ENCODE measurements at regions not wholly inside any gene's neighbourhood (a gene's known extent, or its start where the extent isn't known, plus 50 kb on each side); places are given as distances from the start of the nearest gene placed in this dataset.

DNA sequence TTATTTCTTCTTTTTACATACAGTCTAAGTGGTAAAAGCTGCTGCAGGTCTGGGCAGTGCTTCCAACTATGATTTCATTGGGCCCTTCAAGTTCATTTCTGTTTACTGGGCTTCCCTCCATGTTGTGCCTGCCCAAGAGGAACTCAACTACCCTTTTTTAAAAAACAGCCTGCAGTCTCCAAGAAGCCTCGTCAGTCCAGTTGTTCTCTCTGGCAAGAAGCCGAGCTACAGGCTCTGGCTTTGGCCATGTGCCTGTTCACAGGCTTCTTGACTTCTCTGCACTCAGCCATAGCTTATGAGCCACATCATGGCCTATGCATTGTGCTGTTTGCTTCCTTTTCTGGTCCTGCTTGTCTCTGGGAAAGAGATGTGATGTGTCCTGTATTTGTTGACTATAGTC lies 119.7 kb upstream of the PJA2 start:
- peak; percentile 7 for DNase-seq

DNA sequence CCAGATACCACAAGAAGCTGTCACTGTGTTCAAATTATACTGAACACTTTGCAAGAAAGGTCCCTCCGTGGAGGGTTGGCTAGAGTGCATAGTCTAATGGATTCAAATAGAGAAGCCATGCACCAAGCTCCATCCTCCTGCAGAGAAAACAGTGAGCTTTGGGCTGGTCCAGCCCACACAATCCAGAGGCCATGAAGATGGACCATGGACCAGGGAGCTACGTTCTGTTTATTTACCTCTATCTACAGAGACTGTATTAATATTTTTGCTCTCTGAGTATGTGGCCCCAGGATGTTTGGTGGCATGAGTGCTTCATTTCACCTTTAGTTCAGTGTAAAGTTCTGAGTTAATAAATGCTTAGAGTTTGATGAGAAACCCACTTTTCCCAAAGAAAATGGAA lies 114.8 kb upstream of the PJA2 start:
- no peak for DNase-seq

DNA sequence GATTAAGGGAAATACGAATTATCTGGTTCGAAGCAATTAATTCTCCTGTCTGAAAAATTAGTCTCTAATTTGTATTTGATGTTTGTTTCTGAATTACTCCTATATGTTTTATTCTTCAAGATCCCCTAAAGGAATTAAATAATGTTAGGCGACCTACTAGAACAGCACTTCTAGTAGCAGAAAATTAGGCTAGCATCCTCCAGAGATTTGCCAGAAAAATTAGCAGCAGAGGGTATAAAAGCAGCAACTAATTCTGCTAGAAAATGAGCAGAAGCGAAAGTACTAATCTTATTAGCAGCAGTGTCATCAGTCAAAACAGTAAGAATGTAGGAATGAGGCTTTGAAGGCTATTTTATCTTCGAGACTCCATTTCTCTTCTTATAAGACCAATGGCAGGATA lies 114.3 kb upstream of the PJA2 start:
- no peak for DNase-seq

DNA sequence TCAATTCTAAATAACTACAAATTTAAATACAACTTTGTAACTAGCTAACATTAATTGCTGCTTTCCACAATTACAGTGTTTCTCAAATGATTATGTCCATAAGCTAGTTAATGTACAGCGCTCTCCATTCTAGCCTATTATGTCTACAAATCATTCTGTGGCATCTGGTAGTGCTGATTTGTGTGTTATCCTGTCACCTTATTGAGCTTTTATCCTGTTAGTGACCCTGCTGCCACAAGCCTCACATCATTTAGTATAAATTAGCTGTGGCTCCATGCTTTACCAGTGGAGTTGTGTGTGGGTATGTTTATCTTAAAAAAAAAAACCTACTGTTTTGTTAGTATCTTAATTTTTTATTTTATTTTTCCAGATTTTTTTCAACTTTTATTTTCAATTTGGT lies 112.6 kb upstream of the PJA2 start:
- no peak for DNase-seq

DNA sequence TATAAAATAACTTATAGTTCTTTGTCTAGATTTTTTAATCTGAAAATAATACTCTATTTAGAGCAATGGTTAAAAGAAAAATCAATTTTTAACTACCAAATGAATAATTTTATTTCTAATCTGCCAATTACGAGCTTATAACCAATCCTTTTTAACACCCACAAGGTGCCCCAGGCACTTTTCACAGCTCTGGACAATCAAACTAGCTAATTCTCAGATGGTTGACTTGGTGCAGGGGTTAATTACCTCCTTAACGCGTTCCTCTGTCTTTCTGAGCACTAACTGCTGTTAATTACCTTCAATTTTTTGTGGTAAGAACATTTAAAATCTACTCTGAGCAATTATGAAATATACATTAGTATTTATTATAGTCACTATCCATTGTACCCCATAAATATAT lies 109.6 kb upstream of the PJA2 start:
- no peak for DNase-seq

DNA sequence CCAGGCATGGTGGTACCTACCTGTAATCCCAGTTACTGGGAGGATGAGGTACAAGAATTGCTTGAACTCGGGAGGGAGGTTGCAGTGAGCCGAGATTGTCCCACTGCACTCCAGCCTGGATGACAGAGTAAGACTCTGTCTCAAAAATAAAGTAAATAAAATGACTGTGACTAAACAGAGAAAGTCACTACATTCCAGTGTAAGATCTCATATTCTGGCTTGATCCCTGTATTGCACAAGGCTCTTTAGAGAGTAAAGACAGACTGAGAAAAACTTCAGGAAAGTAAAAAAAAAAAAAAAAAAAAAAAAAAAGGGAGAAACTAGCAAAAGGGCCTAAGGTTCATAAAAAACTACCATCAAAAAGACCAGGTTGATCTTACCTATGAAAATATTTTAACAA lies 106.6 kb upstream of the PJA2 start:
- DNase-seq = no peak

DNA sequence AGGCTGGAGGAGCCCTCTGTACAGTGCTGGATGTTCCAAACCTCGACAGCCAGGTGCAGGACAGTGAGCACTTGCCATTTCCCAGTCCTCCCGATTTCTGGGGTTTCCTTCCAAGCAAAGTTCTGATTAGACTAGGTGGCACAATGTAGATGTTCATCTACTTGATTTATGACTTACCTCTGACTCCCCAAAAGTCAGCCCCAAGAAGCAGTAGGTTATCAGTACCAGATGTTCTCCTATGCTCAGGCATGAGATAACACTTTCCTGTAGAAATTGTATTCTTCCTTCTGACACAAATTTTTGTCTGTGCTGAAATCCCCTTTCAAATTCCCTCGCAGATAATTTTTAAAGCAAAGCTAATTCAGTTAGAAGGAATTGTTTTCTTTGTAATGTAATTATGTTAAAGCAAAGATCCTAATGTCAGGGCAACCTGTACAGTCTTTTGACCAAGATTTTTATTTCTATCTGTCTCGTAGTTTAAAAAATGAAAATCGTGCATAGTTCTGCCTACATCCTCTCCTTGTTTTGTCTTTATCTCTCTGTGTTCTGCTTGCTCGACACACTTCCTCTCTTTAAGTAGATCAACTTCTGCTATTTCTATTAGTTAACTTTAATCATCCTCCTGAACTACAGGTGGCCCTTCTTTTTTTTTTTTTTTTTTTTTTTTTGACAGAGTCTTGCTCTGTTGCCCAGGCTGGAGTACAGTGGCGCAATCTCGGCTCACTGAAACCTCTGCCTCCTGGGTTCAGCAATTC lies 102.4 kb upstream of the PJA2 start:
- DNase-seq = peak; percentile 10

DNA sequence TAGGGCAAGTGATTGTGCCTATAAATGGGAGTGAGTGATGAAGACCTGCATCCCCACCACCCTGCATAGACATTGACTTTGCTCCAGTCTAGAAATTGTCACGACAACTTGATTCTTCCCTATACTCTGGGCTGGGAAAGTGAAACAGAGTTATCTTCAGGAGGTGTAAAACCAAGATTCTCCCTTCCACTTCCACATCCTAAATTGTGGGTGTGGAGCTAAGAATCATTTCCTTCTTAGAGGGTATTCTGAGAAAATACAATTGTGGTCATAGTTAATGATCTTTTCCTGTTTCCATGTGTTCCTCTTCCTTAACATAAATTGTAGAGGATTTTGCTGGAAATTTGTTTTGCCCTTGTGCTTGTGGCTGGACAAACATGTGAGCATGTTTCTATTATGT lies 96.8 kb upstream of the PJA2 start:
- no peak for DNase-seq

DNA sequence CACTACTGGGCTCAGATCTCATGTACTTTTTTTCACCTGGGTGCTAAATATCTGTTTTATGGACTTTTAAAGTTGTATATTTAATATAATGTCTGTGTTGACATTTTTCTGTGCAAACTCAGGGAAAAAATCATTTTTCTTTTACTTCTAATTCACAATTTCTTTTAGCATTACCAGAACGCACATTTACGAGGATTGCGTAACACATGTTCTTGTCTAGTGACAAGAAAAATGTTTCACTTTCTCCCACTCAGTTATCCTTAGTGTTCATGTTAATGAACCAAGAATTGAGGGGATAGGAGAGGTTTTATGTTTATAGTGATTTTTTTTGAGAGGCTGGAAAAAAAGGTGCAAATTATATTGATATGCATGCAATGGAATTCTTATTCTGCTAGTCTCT lies 86.3 kb upstream of the PJA2 start:
- DNase-seq = no peak

DNA sequence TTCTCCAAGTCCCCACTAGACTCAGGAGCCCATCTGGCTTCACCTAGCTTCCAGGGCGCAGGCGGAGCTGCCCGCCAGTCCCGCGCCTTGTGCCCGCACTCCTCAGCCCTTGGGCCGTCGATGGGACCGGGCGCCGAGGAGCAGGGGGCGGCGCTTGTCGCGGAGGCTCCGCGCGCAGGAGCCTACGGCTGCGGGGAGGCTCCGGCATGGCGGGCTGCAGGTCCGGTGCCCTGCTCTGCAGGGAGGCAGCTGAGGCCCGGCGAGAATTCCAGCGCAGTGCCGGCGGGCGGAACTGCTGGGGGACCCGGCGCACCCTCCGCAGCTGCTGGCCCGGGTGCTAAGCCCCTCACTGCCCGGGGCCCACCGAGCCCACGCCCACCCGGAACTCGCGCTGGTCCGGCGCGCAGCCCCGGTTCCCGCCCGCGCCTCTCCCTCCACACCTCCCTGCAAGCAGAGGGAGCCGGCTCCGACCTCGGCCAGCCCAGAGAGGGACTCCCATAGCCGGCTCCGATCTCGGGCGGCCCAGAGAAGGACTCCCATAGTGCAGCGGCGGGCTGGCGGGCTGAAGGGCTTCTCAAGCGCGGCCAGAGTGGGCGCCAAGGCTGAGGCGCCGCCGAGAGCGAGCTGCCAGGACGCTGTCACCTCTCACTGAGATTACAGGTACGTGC lies 78.1 kb upstream of the PJA2 start:
- DNase-seq = no peak

DNA sequence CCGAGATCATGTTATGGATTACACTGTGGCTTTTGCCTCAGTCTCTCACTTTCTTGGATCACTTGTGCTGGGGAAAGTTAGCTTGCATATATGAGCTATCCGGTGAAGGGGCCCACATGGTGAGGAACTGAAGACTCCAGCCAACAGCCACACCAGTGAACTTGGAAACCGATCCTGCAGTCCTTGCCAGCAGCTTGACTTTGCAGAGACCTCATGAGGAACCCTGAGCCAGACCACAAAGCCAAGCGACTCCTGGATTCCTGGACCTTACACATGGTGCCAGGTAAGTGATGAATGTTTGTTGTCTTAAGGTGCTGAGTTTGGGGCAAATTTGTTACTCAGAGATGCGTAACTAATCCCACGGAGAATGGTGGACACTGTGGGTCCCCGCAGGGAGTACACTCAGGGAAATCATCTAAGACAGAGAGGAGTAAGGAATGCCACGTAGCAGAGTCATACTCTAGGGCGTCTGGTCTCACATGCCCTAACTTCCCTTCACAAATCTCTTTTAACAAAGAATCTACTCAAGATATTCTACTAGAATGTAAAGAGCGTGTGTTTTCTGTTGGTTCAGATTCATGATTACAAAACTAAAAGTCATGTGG lies 76.5 kb upstream of the PJA2 start:
- no peak for DNase-seq

DNA sequence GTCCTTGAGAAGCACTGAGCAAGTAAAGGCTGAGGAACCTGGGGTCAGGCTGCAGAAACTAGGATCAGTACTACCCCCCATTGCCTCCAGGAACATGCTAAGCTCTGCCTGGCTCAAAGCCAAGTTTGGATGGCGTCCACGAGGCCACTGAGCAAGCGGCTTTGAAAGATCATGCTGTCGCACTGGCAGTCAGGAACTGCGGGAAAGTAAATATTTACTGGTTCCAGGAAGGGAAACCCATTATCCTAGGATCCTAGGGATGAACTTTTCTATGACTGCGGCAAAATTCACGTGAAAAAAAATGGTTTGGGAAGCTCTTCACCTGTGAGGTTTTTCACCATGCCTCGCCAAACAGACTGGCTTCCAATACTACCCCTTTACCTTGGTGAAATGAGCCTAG lies 75.3 kb upstream of the PJA2 start:
- DNase-seq = peak; percentile 42

DNA sequence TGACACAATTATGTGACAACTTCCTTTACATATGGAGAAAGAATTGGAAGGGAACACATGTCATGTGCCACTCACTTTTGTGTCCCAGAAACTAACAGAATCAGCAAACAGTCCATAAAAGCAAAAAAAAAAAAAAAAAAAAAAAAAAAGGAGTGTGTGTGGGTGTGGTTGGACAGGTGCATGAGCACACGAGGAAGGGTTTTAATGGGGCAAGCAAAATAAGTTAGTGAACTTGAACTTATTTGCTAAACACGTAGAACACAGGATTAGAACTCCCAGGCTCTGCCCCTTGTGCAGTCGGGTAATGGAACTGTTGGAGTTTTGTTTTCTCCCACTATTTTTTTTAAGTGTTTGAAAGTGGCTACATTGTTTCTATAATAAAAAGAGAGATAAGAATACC lies 74.8 kb upstream of the PJA2 start:
- DNase-seq = no peak

DNA sequence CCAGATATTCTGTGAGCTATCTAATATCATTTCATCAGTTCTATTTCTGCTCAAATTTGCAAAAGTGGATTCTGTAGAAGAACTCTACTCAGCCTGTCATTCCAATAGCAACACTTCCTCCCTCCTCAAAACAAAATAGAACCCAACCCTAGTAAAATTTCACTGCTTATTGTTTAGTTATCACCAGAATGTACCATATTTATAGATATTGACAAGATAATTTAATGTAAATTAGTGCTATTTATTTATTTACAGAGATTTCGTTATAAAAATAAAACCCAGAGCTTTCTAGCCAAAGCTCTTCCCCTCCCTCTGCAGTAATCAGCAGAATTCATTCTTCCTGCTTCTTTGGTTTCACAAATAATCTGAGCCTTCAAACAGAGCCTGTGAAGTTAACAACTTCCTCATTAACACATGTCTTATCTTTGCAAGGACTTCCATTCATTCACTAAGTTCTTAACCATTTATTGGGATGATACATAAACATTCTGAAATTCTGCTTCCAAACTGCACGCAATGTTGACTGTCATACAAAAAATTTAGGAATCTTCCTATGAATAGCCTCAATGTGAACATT lies 73.7 kb upstream of the PJA2 start:
- DNase-seq = peak; percentile 79

DNA sequence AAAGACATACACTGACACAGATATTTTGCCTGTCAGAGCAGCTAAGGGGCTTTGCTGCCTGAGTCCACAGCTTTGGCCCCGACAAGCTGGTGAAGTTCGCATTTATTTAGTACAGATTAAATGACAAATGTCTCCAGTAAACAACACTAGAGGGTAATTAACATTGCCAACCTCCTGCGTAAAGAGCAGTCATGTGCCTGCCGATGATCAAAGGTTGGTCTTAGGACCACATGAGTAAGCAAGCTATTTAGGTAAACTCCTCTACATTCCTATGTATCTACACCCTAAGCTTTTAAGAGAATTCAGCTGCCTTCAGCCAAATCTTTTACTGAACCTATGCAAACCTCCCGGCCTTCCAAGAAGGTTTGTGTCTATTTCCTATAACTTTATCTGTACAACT lies 73.0 kb upstream of the PJA2 start:
- DNase-seq = no peak

DNA sequence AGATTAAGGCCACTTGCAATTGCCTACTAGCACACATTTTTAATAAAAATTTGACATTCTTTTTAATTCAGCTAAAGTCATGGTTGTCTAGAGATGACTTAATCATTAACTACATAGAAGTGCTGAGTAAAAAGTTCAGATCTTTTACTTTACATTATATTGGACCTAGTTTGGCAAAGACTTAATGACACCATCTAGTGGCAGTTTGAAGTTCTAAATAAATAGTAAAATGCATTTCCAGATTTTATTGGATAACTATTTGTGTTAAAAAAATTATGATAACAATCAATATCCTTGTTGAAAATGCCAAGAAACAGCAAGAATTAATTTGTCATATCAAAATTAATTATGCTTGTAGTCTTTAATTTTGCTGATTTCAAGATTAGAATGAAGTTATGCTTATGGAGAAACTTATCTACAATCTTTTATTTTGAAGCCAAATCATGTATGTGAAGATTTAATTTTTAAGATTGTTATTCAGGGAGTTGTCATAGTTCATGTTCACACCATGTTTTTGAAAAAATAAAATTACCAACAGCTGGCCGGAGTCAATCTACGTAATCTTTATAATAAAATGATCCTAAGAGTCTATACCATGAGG lies 69.6 kb upstream of the PJA2 start:
- DNase-seq = peak; percentile 41

DNA sequence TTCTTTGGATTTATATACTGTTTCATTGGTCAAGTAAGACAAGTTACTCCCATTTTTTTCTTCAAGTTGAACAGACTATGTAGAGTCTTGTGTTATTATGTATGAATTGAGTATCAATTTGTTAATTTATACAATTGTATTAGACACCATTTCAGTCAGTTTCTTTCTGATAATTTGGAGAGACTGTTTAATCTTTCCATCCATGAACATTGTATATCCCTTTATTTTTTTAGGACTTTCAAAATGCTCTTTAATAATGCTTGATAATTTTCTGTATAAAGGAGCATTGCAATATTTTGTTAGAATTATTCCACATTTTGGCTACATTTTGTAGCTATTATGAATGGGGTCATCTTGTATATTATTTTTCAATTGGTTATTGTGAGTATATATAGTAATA lies 69.1 kb upstream of the PJA2 start:
- DNase-seq = no peak

DNA sequence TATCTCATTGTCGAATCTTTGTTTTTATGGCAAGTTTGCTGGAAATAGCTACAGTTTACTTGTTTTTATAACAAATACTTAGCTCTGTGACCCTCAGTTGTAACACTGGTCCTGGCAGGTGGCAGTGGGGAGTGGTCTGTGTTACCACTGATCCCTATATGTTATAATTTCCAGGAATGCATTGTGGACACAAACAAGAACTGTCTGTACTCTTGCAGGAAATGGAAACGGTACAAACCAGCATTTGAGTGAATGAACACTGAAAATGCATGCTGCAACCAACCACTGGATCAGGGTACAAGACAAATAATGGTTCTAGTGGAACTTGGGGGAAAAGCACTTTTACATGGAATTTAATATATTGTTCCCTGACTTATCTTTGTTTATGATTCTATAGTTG lies 66.5 kb upstream of the PJA2 start:
- DNase-seq = no peak

DNA sequence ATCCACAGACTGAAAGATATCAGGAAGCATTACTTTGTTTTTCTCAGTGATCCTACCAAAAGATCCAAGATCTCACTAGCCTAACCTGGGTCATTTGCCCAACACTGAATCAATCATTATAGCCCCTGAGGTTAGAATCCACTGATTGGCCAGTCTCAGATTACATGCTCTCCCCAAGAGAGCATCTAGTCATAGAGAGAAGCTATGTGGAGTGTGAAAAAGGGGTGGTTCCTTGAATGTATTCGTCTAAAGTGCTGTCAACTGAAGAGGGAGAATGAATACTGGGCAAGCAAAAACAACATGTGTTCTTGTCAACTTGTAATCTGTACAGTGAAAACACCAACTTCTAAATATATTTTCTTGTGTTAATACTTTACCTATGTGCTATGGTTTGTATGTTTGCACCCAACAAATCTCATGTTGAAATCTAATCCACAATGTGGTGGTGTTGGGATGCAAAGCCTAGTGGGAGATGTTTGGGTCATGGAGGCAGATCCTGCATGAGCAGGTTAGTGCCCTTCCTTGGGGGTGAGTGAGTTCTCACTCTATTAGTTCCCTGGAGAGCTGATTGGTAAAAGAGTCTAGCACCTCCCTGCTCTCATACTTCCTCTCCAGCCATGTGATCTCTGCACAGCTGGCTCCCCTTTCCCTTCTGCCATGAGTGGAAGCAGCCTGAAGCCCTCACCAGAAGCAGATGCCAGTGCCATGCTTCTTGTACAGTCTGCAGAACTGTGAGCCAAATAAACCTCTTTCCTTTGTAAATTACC lies 60.3 kb upstream of the PJA2 start:
- DNase-seq = no peak

DNA sequence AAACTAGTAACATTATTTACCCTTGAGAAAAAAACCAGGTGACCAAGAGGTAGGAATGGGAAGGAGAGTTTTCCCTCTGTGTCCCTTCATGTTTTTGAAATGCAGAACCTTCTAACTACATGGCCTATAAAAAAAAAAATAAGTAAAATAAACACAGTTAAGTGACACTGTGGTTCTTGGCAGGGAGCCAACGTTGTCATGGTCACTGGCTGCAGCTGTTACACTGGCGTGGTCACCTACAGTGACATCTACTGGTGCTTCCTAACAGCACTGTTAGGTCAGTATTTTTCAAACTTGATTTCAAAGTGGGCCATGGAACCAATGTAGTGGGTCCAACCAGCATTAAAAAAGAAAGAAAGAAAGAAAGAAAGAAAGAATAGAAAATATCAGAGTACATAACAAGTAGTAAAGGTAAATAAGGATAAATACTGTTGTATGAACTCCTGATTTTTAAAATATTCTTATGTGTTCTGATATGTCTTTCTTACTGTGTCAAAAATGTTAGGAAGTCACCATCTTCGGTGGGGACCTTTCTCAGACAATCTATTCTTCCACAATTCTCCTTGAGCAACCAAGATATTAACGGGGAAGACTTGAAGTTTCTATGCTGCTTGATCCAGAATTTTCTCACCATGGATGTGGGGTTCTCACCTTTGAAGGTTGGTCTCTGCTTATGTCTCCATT lies 59.1 kb upstream of the PJA2 start:
- peak; percentile 94 for DNase-seq

DNA sequence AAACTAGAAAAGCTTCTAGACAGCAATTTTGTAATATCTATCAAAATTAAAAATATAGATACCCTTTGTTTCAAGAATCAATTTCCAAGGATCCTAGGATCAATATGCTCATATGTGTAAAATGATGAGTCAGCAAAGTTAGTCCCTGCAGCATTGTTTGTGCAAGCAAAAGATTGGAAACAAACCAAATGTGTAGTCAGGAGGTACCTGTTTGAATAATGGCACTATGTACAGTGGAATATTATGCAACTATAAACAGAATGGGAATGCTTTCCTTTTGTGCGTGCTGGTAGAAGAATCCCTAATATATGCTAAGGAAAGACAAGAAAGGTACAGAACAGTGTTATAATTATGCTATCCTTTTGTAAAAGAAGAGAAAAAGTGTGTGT lies 58.5 kb upstream of the PJA2 start:
- DNase-seq = no peak

DNA sequence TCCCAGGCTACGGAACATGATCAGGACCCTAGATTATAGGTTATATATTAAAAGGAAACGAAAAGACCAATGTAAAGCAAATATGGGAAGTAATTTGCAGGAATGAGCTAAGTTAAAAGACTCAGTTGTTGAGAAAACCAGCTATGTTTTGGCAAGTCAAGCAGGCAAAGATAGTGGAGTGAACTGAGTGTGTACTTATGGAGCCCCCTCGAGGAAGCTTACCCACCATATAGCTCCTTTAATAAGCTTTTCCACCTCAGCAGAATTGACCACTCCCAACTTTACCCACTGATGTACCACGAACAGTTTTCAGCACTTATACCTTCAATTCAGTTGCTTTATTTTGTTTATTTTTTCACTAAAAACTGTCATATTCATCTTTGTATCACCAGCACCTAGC lies 57.3 kb upstream of the PJA2 start:
- DNase-seq = peak; percentile 14

All from OCI-M1 (cell line).